PFSK-1 (cell line): ENCODE measurements at regions not wholly inside any gene's neighbourhood (a gene's known extent, or its start where the extent isn't known, plus 50 kb on each side); places are given as distances from the start of the nearest gene placed in this dataset.

ENCODE experiments used
- FOXP2 ChIP-seq: optimal IDR thresholded peaks from 2 replicates; pipeline ENCODE3; 2011; ENCODE audit warnings: borderline replicate concordance, control low read depth, inconsistent platforms; ENCODE audit not compliant: insufficient read depth; ENCODE audit errors: extremely low read length, extremely low read depth
- POLR2AphosphoS5 ChIP-seq: IDR thresholded peaks from 2 replicates; pipeline ENCODE4 v1.6.1; 2012; ENCODE audit warnings: low read depth, mild to moderate bottlenecking, control low read depth, low read length, moderate library complexity
- SIN3A ChIP-seq: IDR thresholded peaks from 2 replicates; pipeline ENCODE4 v1.6.1; 2012; ENCODE audit warnings: mild to moderate bottlenecking, low read length, moderate library complexity, borderline replicate concordance; ENCODE audit not compliant: insufficient read depth
- TAF1 ChIP-seq: IDR thresholded peaks from 2 replicates; pipeline ENCODE4 v1.6.1; 2012; ENCODE audit warnings: low read length, control low read depth, borderline replicate concordance; ENCODE audit not compliant: insufficient read depth
- TF ChIP-seq, protein P1 (sequence below), 2 experiments: IDR thresholded peaks; 2 replicates each; pipeline versions ENCODE4 v1.6.1 to v1.8.0; 2011 to 2012; ENCODE audit warnings: low read depth in 2 of 2, low read length in 2 of 2, control low read depth in 1 of 2, inconsistent platforms in 1 of 2, mild to moderate bottlenecking in 1 of 2, moderate library complexity in 1 of 2; ENCODE audit not compliant: insufficient read depth in 1 of 2

DNA sequence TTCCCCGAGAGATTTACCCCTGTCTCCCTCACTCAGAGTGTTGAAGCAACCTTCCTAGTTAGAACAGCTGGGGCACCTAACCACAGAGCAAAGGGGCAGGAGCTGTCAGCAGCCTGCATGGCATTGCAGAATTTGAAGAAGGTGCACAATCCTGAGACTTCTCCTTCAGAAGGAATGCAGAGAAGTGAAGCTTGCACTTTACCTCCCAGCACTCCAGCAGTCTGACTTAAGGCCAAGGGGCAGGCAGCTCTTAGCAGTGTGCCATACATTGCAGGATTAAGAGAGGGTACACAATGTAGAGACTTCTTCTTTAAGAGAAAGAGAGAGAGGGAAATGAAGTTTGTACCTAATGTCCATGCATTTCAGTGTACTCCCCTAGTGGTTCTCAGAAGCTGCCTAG lies 236.0 kb upstream of the FBXL7 start:
- no peak for TF ChIP-seq FOXP2
- TF ChIP-seq SIN3A, result no peak
- TF ChIP-seq, protein P1, sequence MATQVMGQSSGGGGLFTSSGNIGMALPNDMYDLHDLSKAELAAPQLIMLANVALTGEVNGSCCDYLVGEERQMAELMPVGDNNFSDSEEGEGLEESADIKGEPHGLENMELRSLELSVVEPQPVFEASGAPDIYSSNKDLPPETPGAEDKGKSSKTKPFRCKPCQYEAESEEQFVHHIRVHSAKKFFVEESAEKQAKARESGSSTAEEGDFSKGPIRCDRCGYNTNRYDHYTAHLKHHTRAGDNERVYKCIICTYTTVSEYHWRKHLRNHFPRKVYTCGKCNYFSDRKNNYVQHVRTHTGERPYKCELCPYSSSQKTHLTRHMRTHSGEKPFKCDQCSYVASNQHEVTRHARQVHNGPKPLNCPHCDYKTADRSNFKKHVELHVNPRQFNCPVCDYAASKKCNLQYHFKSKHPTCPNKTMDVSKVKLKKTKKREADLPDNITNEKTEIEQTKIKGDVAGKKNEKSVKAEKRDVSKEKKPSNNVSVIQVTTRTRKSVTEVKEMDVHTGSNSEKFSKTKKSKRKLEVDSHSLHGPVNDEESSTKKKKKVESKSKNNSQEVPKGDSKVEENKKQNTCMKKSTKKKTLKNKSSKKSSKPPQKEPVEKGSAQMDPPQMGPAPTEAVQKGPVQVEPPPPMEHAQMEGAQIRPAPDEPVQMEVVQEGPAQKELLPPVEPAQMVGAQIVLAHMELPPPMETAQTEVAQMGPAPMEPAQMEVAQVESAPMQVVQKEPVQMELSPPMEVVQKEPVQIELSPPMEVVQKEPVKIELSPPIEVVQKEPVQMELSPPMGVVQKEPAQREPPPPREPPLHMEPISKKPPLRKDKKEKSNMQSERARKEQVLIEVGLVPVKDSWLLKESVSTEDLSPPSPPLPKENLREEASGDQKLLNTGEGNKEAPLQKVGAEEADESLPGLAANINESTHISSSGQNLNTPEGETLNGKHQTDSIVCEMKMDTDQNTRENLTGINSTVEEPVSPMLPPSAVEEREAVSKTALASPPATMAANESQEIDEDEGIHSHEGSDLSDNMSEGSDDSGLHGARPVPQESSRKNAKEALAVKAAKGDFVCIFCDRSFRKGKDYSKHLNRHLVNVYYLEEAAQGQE (IDR thresholded peaks at IDR 0.05; ENCODE audit: insufficient read depth in 1 of 2, low read depth in 2 of 2, low read length in 2 of 2), result no peak
- TF ChIP-seq POLR2AphosphoS5, result no peak
- no peak for TF ChIP-seq TAF1

DNA sequence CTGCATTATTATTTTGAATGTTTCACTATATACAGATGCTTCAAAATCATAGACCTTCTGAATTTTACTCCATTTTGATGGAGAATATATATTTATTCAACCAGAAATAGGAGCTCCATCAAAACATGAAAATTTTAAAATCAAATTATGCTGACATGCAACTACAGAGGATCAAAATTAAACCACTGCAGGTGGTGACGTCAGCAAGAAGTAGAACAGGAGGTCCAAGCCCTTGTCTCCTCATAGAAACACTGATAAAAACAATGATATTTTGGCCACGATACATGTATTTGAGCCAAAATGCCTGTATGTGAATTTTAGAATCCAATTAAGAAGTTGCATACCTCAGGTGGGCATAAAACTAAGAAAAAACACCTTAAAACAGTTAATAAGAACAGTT lies 236.6 kb upstream of the FBXL7 start:
- TF ChIP-seq SIN3A, result no peak
- TF ChIP-seq, protein P1 (IDR thresholded peaks at IDR 0.05; ENCODE audit: insufficient read depth in 1 of 2, low read depth in 2 of 2, low read length in 2 of 2), result no peak
- no peak for TF ChIP-seq FOXP2
- TF ChIP-seq POLR2AphosphoS5, result no peak
- TF ChIP-seq TAF1, result no peak

DNA sequence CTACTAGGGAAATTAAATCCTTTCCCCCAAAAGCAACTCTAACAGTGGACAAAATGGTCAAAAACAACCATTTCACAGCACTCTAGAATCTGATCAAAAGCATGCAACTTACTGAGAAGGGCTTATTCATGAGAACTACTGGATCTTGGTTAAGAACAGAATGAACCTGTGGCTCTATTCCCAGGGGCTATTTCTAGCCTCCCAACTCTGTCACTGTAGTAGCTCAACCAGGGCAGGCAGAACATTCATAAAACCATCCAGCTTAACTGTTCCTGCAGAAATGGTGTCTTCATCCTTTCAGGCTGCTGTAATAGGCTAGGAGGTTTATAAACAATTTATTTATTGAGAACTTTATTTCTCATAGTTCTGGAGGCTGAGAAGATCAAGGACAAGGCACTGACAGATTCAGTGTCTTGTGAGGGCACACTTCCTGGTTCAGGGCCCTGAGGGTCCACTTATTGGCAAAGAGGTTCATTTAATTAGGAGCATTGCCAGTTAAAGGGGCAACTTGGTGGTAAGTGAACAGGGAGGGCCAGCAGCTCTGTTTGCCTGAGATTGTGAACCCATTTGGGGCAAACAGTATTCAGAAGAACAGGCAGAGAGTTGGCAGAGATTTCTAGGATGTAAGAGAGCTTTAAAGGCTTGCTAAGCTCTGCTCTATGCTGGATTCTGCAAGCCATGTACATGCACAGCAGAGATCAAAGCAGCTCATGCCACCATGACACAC lies 238.5 kb upstream of the FBXL7 start:
- TF ChIP-seq, protein P1 (IDR thresholded peaks at IDR 0.05; ENCODE audit: insufficient read depth in 1 of 2, low read depth in 2 of 2, low read length in 2 of 2), result no peak
- TF ChIP-seq FOXP2 (no peak), SIN3A (no peak), POLR2AphosphoS5 (no peak)

DNA sequence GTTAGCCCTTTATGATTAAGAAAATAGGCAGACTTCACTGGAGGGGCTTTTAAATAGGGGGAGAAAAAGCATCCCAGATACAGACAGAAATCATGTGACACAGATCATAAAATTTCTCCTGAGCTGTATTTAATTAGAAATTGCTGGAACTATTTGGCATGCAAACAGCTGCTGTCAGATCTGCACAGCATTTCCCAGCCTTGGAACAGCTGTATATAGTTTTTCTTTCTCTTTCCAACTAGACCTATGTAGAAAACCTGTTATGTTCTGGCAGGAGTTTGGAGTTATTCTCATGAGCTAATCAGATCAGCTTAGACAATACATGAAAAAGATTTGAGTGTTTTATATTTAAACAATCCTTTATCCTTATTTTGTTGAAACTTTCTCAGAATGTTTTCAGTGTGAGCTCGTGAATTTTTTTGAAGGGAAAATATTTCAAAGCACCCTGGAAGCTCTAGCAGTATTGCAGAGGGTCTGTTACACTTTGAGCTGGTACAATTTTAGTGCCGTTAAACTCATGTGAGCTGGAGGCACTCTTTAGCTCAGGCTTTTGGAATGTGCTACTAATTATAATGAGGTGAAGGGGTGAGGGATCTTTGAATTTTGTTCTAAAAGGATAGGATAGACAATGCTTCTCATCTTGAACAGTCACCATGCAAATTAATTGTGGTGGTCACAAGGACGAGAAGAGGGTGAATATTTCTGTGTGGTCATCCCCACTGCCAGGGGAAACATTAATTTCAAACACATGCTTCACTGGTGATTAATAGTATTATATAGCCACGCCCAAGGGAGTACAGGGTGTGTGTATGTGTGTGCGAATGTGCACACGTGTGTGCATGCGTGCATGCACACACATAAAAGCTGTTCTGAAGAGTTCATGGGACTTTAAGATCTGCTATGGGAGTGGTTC lies 239.4 kb upstream of the FBXL7 start:
- TF ChIP-seq POLR2AphosphoS5 (no peak), SIN3A (no peak), FOXP2 (no peak), TAF1 (no peak)
- TF ChIP-seq, protein P1 (IDR thresholded peaks at IDR 0.05; ENCODE audit: insufficient read depth in 1 of 2, low read depth in 2 of 2, low read length in 2 of 2), result no peak
